Neuronal stem cell (in vitro differentiated cells): ENCODE measurements at regions not wholly inside any gene's neighbourhood (a gene's known extent, or its start where the extent isn't known, plus 50 kb on each side); places are given as distances from the start of the nearest gene placed in this dataset.

ENCODE experiments used
- DNase-seq: peaks from one replicate; pipeline ENCODE4 v3.0.0-alpha.2; 2013; ENCODE audit warnings: low spot score
- H2AFZ ChIP-seq: one replicate; pipeline ENCODE4 v1.6.1; 2013; ENCODE audit warnings: mild to moderate bottlenecking, low read length, inconsistent platforms
- H2AK5ac ChIP-seq: 2 replicates; pipeline ENCODE4 v1.6.1; 2013; ENCODE audit warnings: low read depth, mild to moderate bottlenecking, inconsistent platforms, low read length, moderate library complexity, mixed read lengths
- H2BK120ac ChIP-seq: 2 replicates; pipeline ENCODE4 v1.6.1; 2013; ENCODE audit warnings: low read depth, mild to moderate bottlenecking, inconsistent platforms, low read length, moderate library complexity, mixed read lengths
- H2BK12ac ChIP-seq: one replicate; pipeline ENCODE4 v1.6.1; 2013; ENCODE audit warnings: low read length, inconsistent platforms
- H2BK15ac ChIP-seq: 2 replicates; pipeline ENCODE4 v1.6.1; 2013; ENCODE audit warnings: mild to moderate bottlenecking, low read length, inconsistent platforms, mixed read lengths
- H2BK5ac ChIP-seq: one replicate; pipeline ENCODE4 v1.6.1; 2013; ENCODE audit warnings: inconsistent platforms, mild to moderate bottlenecking, low read length, moderate library complexity
- H3K14ac ChIP-seq: one replicate; pipeline ENCODE4 v1.6.1; 2013; ENCODE audit warnings: low read length, inconsistent platforms
- H3K18ac ChIP-seq: 2 replicates; pipeline ENCODE4 v1.6.1; 2013; ENCODE audit warnings: low read length, inconsistent platforms
- H3K23ac ChIP-seq: 2 replicates; pipeline ENCODE4 v1.6.1; 2013; ENCODE audit warnings: low read depth, mild to moderate bottlenecking, mixed read lengths, low read length, inconsistent platforms; ENCODE audit not compliant: poor library complexity
- H3K27ac ChIP-seq: replicated peaks from 3 replicates; pipeline ENCODE4 v1.5.1; 2013; ENCODE audit warnings: low read length, inconsistent platforms
- H3K27me3 ChIP-seq, 3 experiments: 2 replicates each; pipeline ENCODE4 v1.6.1; 2013; ENCODE audit warnings: low read length in 3 of 3, mild to moderate bottlenecking in 2 of 3, inconsistent platforms in 1 of 3, low read depth in 1 of 3, mixed read lengths in 1 of 3, moderate library complexity in 1 of 3; ENCODE audit not compliant: control insufficient read depth in 3 of 3, insufficient read depth in 3 of 3
- H3K36me3 ChIP-seq, 2 donors: replicated peaks in 1 of 2; 2 replicates each; pipeline ENCODE4 v1.6.1; 2013; ENCODE audit warnings: low read length in 2 of 2; ENCODE audit not compliant: control insufficient read depth in 2 of 2, insufficient read depth in 2 of 2
- H3K4ac ChIP-seq: 2 replicates; pipeline ENCODE4 v1.6.1; 2013; ENCODE audit warnings: inconsistent platforms, mild to moderate bottlenecking, low read length, moderate library complexity
- H3K4me1 ChIP-seq, 2 donors: 1 replicate in 1 of 2; 2 replicates in 1 of 2; pipeline ENCODE4 v1.6.1; 2013; ENCODE audit warnings: low read length in 2 of 2, low read depth in 1 of 2; ENCODE audit not compliant: control insufficient read depth in 2 of 2, insufficient read depth in 1 of 2
- H3K4me2 ChIP-seq: one replicate; pipeline ENCODE4 v1.6.1; 2013; ENCODE audit warnings: mild to moderate bottlenecking, low read length, inconsistent platforms; ENCODE audit not compliant: insufficient read depth, poor library complexity, severe bottlenecking
- H3K4me3 ChIP-seq, 2 donors: 2 replicates each; pipeline ENCODE4 v1.5.1; 2013; ENCODE audit warnings: low read length in 2 of 2, mild to moderate bottlenecking in 2 of 2, inconsistent platforms in 1 of 2, moderate library complexity in 1 of 2
- H3K79me1 ChIP-seq: one replicate; pipeline ENCODE4 v1.6.1; 2013; ENCODE audit warnings: low read depth, mild to moderate bottlenecking, inconsistent platforms, low read length, moderate library complexity
- H3K9ac ChIP-seq: one replicate; pipeline ENCODE4 v1.6.1; 2013; ENCODE audit warnings: mild to moderate bottlenecking, low read depth, low read length, inconsistent platforms; ENCODE audit not compliant: poor library complexity
- H3K9me3 ChIP-seq, 2 donors: replicated peaks in 1 of 2; 2 replicates each; pipeline versions ENCODE3 to v1.6.1; 2013; ENCODE audit warnings: low read length in 2 of 2, mild to moderate bottlenecking in 2 of 2, inconsistent platforms in 1 of 2, low read depth in 1 of 2, mixed read lengths in 1 of 2, moderate library complexity in 1 of 2; ENCODE audit not compliant: control insufficient read depth in 2 of 2, insufficient read depth in 1 of 2
- H4K8ac ChIP-seq: one replicate; pipeline ENCODE4 v1.6.1; 2013; ENCODE audit warnings: low read depth, mild to moderate bottlenecking, inconsistent platforms, low read length, moderate library complexity
- H4K91ac ChIP-seq: one replicate; pipeline ENCODE4 v1.6.1; 2013; ENCODE audit warnings: low read length, low read depth, mild to moderate bottlenecking, inconsistent platforms; ENCODE audit not compliant: poor library complexity
- WGBS, 2 donors: extraction: QIAGEN DNeasy Blood & Tissue Kit; methylation state at CpG; one replicate each; pipeline ENCODE4 v1.1.7; 2013; ENCODE audit warnings: missing lambda C conversion rate in 2 of 2, mixed read lengths in 1 of 2; ENCODE audit not compliant: insufficient read length in 2 of 2, insufficient replicate concordance in 1 of 2; ENCODE audit errors: extremely low coverage in 2 of 2; 5-methylcytosine and 5-hydroxymethylcytosine counted together

- Histone ChIP-seq H3K9ac (no peak overlapping the region), H3K27me3 (no peaks in the 10 kb centered on the region)
- WGBS, 2 donors: no CpG with 5 or more reads among the region's 3 CpGs
These were observed 235.8 kb downstream of the EPHA7 start for GRCh38 chr6:93183531-93183972.

GRCh38 chr6:93182938-93183479 lies 236.3 kb downstream of the EPHA7 start:
- Histone ChIP-seq H3K23ac (no peak overlapping the region), H2BK12ac (no peak overlapping the region), H2BK5ac (no peak overlapping the region), H2BK15ac (no peak overlapping the region), H2BK120ac (no peak overlapping the region), H3K18ac (no peak overlapping the region), H3K9me3 (no peaks in the 10 kb centered on the region), H2AFZ (no peak overlapping the region), H4K8ac (no peak overlapping the region), H3K27me3 (no peaks in the 10 kb centered on the region), H3K36me3 (no peaks in the 10 kb centered on the region), H3K4me1 (peaks cover 0 to 1% of the 10 kb centered on the region in 2 donors), H3K4me3 (no peak overlapping the region), H2AK5ac (no peak overlapping the region), H4K91ac (no peak overlapping the region), H3K79me1 (no peaks in the 10 kb centered on the region), H3K4me2 (no peak overlapping the region), H3K27ac (no peak overlapping the region), H3K4ac (no peak overlapping the region), H3K9ac (no peak overlapping the region), H3K14ac (no peak overlapping the region)
- DNase-seq: no peak
- no CpG with 5 or more reads among the region's 2 CpGs for WGBS, 2 donors

More at GRCh38 chr6:93183531-93183972, 235.8 kb downstream of the EPHA7 start:
- Histone ChIP-seq H2BK15ac (no peak overlapping the region), H3K4me2 (no peak overlapping the region), H3K14ac (no peak overlapping the region), H3K79me1 (no peaks in the 10 kb centered on the region), H4K8ac (no peak overlapping the region), H3K4me1 (peaks cover 0 to 1% of the 10 kb centered on the region in 2 donors), H4K91ac (no peak overlapping the region), H2BK12ac (no peak overlapping the region), H3K9me3 (no peaks in the 10 kb centered on the region), H3K23ac (no peak overlapping the region), H3K4me3 (no peak overlapping the region), H2AK5ac (no peak overlapping the region), H3K36me3 (no peaks in the 10 kb centered on the region), H2BK120ac (no peak overlapping the region), H2BK5ac (no peak overlapping the region), H3K18ac (no peak overlapping the region), H2AFZ (no peak overlapping the region), H3K4ac (no peak overlapping the region), H3K27ac (no peak overlapping the region)
- DNase-seq: no peak

- no peak overlapping the region for H3K23ac ChIP-seq
- no peak overlapping the region for H2BK5ac ChIP-seq
- no peak overlapping the region for H3K14ac ChIP-seq
- H3K36me3 ChIP-seq: no peaks in the 10 kb centered on the region
- H3K27me3 ChIP-seq: no peaks in the 10 kb centered on the region
- H3K9me3 ChIP-seq: no peaks in the 10 kb centered on the region
- H3K4me3 ChIP-seq: no peak overlapping the region
- H3K9ac ChIP-seq: no peak overlapping the region
- peak overlapping the region; percentile 57 for H2AFZ ChIP-seq
- DNase-seq: no peak
- H2AK5ac ChIP-seq: no peak overlapping the region
- WGBS, 2 donors: no CpG with 5 or more reads among the region's 2 CpGs
- no peak overlapping the region for H4K91ac ChIP-seq
- no peak overlapping the region for H3K27ac ChIP-seq
- H3K4me2 ChIP-seq: no peak overlapping the region
- no peaks in the 10 kb centered on the region for H3K4me1 ChIP-seq
- no peak overlapping the region for H3K4ac ChIP-seq
- H2BK120ac ChIP-seq: no peak overlapping the region
- H4K8ac ChIP-seq: no peak overlapping the region
- no peak overlapping the region for H3K18ac ChIP-seq
- no peaks in the 10 kb centered on the region for H3K79me1 ChIP-seq
- H2BK12ac ChIP-seq: no peak overlapping the region
- no peak overlapping the region for H2BK15ac ChIP-seq
These were observed 241.4 kb downstream of the EPHA7 start for GRCh38 chr6:93177918-93178317.

- H3K4me2 ChIP-seq: no peak overlapping the region
- no peaks in the 10 kb centered on the region for H3K36me3 ChIP-seq
- no peaks in the 10 kb centered on the region for H3K79me1 ChIP-seq
- H3K9me3 ChIP-seq: no peaks in the 10 kb centered on the region
- DNase-seq: no peak
- H3K4me1 ChIP-seq: no peaks in the 10 kb centered on the region
- H4K8ac ChIP-seq: no peak overlapping the region
- no peak overlapping the region for H4K91ac ChIP-seq
- no peak overlapping the region for H3K27ac ChIP-seq
- H3K23ac ChIP-seq: no peak overlapping the region
- H3K14ac ChIP-seq: no peak overlapping the region
- H3K18ac ChIP-seq: no peak overlapping the region
- H2AFZ ChIP-seq: peak overlapping the region; percentile 25
- no peaks in the 10 kb centered on the region for H3K27me3 ChIP-seq
- no peak overlapping the region for H2BK120ac ChIP-seq
- no peak overlapping the region for H2BK12ac ChIP-seq
- H2AK5ac ChIP-seq: no peak overlapping the region
- H3K4ac ChIP-seq: no peak overlapping the region
- H2BK15ac ChIP-seq: no peak overlapping the region
- no peak overlapping the region for H3K9ac ChIP-seq
- H3K4me3 ChIP-seq: no peak overlapping the region
- WGBS, 2 donors: no CpG with 5 or more reads among the region's 3 CpGs
- no peak overlapping the region for H2BK5ac ChIP-seq
These were observed 241.9 kb downstream of the EPHA7 start for GRCh38 chr6:93177438-93177837.
